HAP-1 (cell line): ENCODE measurements at regions not wholly inside any gene's neighbourhood (a gene's known extent, or its start where the extent isn't known, plus 50 kb on each side); places are given as distances from the start of the nearest gene placed in this dataset.
"Not testable (repeated sequence)": the region's sequence is repeated elsewhere in the genome, so short reads cannot be mapped to it uniquely, and the experiment has no call there.

Experiments
- DNase-seq, 2 experiments: peaks; one replicate each; pipeline ENCODE4 v3.0.0-alpha.2; 2016 to 2020; ENCODE audit warnings: low spot score in 2 of 2
- H3K27me3 ChIP-seq: fragments of 250-450 bp; sonication (Bioruptor Pico); 2 replicates; pipeline ENCODE4 v1.5.1; 2020; ENCODE audit warnings: low read depth, mild to moderate bottlenecking, moderate library complexity
- H3K36me3 ChIP-seq: fragments of 250-450 bp; sonication (Bioruptor Pico); replicated peaks from 2 replicates; pipeline ENCODE4 v1.5.1; 2020; ENCODE audit warnings: mild to moderate bottlenecking
- H3K4me1 ChIP-seq: fragments of 250-450 bp; sonication (Bioruptor Pico); 2 replicates; pipeline ENCODE4 v1.5.1; 2020; ENCODE audit warnings: mild to moderate bottlenecking
- H3K4me3 ChIP-seq: fragments of 250-450 bp; sonication (Bioruptor Pico); 2 replicates; pipeline ENCODE4 v1.5.1; 2020; ENCODE audit warnings: mild to moderate bottlenecking, moderate library complexity
- H3K9me3 ChIP-seq: fragments of 250-450 bp; sonication (Bioruptor Pico); 2 replicates; pipeline ENCODE4 v1.5.1; 2020; ENCODE audit warnings: mild to moderate bottlenecking, moderate library complexity
- in situ Hi-C: fragments of 300-500 bp; cut with MboI; formaldehyde crosslinking; loops from 3 replicates; pipeline ENCODE4 v1.14.3; 2020; ENCODE audit warnings: low sequenced_read_pairs, inconsistent platforms, mixed read lengths

DNA sequence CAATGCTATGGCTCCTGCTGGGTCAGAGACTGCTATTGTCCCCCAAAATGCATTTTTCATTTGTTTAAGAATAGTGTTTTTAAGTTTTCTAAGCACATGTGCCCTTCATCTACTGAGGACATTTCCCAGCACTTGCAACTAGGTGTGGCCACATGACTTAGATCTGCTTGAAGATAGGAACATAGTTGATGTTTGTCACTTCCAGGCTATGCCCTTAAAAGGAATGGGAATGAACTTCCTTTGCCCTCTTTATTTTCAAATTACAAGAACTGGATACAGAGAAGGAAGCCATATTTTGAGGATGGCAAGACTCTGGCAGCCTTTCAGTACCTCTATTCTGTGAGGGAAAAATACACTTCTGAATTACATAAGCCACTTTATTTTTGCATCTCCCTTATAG is 203.0 kb upstream of the TFAP2D start:
- Histone ChIP-seq H3K36me3 (no peaks in the 10 kb centered on the region), H3K4me1 (no peaks in the 10 kb centered on the region), H3K4me3 (no peak overlapping the region), H3K27me3 (no peaks in the 10 kb centered on the region), H3K9me3 (no peaks in the 10 kb centered on the region)
- no peak for DNase-seq
- in situ Hi-C loops = no loop called here

DNA sequence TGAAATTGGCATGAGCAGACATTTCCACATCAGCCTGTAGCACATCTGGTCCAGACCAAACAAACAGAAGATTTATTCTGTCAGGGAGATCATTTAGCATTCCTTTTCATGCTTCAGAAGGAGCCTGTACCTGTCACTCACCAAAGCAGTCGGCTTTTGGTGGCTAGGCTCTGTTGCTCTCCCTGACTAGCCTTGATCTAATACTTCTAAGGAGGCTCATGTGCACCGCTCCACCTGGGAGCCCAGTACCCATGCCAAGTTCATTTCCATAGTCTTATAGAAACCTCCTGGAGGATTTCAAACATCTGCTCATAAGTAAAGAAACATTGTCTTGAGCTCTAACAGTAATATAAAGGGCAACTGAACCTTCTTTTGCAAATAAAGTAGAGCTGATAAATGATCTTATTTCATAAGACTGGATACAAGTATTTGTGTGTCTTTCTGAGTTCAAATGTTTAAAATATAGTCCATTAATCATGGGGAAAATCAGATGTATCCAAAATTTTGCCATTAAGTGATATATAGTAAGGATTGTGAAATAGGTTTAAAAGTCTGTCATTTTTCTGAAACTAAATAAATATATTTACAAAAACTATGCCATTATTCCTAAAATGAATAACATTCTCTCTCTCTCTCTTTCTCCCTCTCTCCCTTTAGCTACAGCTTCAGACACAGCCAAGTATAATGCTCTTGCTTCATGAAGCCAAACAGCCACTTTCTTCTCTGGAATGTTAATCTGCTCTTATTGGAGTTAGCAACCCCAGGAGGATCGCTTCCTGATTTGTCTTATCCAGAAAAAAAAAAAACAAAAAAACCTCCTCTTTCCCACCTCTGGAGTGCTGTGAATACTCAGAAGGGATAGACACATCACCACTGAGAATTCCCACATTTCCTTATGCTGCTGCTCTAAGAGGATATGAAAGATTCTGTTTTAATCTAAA is 192.7 kb upstream of the TFAP2D start:
- Histone ChIP-seq H3K36me3 (no peaks in the 10 kb centered on the region), H3K4me1 (no peaks in the 10 kb centered on the region), H3K9me3 (no peaks in the 10 kb centered on the region), H3K27me3 (no peaks in the 10 kb centered on the region), H3K4me3 (no peak overlapping the region)
- in situ Hi-C loops = no loop called here
- no peak for DNase-seq

DNA sequence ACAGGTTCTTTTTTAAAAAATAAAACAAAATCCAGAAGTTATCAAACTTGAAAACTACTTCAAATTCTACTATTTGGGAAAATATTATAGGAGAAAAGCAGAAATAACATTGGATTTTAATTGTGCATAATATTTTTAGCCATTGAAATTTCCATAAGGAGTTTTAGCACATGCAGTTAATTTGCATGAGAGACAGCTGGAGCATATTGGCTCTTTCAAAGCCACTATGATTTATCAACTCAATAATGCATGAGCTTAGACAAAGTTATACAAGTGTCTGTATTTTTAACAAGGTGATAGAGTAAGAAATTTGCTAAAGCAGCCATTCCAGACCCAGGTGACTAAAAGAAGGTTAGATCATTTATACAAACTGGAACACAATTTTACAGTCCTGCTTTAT is 189.0 kb upstream of the TFAP2D start:
- H3K4me1 ChIP-seq = no peaks in the 10 kb centered on the region
- no peaks in the 10 kb centered on the region for H3K27me3 ChIP-seq
- DNase-seq = no peak
- H3K9me3 ChIP-seq = no peaks in the 10 kb centered on the region
- H3K36me3 ChIP-seq = no peaks in the 10 kb centered on the region
- in situ Hi-C loops = no loop called here
- no peak overlapping the region for H3K4me3 ChIP-seq

DNA sequence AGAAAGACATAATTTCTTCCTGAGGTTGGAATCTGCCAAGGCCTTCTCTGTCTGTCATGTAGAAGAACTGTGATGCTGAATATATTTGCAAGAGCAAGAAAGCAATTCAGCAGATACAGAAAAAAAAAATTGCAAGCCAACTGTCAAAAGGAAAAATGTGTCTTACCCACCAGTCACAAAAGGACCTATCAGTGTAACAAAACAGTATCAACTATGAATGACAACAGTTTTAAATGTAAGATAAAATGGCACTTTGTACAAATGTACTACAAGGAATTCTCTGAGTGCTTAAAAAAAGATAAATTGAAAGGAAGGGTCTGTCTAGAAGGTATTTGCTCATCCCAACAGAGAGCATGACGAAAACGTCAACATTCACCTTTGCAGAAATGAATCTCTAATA is 185.3 kb upstream of the TFAP2D start:
- no peaks in the 10 kb centered on the region for H3K27me3 ChIP-seq
- DNase-seq = no peak
- H3K4me3 ChIP-seq = no peak overlapping the region
- H3K4me1 ChIP-seq = no peaks in the 10 kb centered on the region
- H3K9me3 ChIP-seq = no peaks in the 10 kb centered on the region
- H3K36me3 ChIP-seq = no peaks in the 10 kb centered on the region
- in situ Hi-C loops = no loop called here

DNA sequence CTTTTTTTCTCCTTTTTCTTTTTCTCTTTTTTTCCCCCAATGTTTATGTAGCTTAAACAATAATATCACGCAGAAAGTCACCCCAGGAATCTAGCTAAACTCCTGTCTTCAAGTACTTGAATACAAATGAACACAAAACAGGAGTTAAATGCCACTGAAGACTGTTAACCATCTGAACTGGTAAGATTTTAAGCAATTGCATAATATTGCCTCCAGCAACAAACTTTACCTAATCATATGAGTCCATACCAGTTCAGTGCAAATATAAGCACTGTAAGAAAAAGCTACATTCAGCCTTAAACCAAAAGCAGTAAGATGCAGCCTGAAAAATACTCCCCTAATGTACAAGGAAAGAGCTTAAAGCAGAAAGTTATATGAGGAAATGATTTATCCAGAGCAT is 173.9 kb upstream of the TFAP2D start:
- DNase-seq = no peak
- H3K4me1 ChIP-seq = no peaks in the 10 kb centered on the region
- no peaks in the 10 kb centered on the region for H3K36me3 ChIP-seq
- H3K9me3 ChIP-seq = no peaks in the 10 kb centered on the region
- no peaks in the 10 kb centered on the region for H3K27me3 ChIP-seq
- in situ Hi-C loops = no loop called here
- H3K4me3 ChIP-seq = no peak overlapping the region

DNA sequence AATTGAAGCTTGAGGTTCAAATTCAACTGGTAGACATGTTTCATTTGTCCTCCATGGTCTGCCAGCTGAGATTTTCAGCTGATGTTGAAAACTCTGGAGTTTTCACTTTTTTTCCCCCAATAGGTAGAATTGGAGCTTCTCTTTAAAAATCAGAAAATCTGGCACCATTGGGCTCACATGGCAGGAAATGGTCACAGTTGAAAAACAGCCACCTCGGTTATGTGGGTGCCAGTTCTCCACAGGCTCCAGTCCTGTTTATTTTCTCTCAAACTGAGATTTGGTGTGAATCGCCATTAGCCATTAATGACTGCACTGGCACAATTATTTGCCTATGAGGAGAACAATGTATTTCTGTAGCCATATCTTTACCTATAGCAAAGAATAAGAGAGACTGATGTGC is 171.4 kb upstream of the TFAP2D start:
- Histone ChIP-seq H3K27me3 (no peaks in the 10 kb centered on the region), H3K9me3 (no peaks in the 10 kb centered on the region), H3K36me3 (no peaks in the 10 kb centered on the region), H3K4me3 (no peak overlapping the region), H3K4me1 (no peaks in the 10 kb centered on the region)
- DNase-seq = no peak
- in situ Hi-C loops = no loop called here

DNA sequence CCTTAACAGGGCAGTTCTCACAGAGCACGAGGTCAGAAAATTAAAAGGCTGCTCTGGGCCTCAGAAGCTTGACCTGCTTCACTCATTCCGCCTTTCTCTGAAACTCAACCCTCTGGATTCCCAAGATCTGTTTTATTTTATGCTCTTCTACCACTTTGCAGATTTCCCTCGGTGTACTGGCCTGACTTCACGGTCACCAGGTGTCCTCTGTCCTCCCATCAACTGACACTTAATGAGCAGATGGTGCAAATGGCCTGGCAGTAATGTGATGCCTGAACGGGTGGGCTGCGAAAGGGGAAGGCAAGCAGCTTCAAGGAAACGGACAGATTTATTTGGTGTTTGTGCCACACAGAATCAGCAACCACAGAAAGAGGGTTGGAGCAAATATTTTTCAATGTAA is 169.7 kb upstream of the TFAP2D start:
- Histone ChIP-seq H3K4me1 (no peaks in the 10 kb centered on the region), H3K36me3 (no peaks in the 10 kb centered on the region), H3K4me3 (no peak overlapping the region), H3K27me3 (no peaks in the 10 kb centered on the region), H3K9me3 (no peaks in the 10 kb centered on the region)
- in situ Hi-C loops = no loop called here
- DNase-seq = no peak

DNA sequence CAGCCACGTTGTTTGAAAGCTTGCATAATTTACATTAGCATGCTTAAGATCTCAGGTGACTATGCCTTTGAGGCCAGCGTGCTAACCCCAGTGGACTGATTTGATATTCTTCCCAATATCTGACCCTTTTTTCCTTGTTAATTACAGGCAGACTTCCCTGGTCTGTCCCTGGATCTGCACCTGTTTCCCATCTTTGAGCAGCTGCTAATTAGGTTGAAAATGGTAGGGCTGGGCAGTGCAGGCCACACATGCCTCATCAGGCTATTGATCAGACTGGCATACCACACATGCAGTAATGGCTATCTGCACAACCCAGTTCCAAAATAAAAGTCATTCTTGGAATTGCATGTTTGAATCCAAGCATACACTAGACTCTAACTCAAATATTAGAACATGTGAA is 164.3 kb upstream of the TFAP2D start:
- in situ Hi-C loops = no loop called here
- Histone ChIP-seq H3K27me3 (no peaks in the 10 kb centered on the region), H3K9me3 (no peaks in the 10 kb centered on the region), H3K4me1 (no peaks in the 10 kb centered on the region), H3K36me3 (no peaks in the 10 kb centered on the region), H3K4me3 (no peak overlapping the region)
- DNase-seq = no peak

DNA sequence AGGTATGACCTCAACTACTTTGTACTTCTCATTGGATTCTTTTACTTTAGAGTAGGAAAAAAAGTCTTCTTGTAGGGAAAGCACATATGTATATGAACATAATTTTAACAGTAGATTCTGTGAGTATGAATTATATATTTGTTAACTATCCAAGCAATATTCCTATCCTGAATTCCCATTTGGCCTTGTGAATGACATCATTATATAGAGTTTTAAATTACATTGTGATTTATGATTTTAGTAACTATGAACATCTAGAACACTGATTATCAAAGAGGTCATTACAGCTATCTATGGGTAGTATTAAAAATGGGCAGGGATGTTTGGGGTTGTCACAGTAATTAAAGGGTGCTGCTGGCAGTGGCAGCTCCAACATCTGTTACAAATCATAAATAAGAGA is 163.9 kb upstream of the TFAP2D start:
- no peak overlapping the region for H3K4me3 ChIP-seq
- no peaks in the 10 kb centered on the region for H3K9me3 ChIP-seq
- no peaks in the 10 kb centered on the region for H3K36me3 ChIP-seq
- no peaks in the 10 kb centered on the region for H3K27me3 ChIP-seq
- no peaks in the 10 kb centered on the region for H3K4me1 ChIP-seq
- DNase-seq = no peak
- in situ Hi-C loops = no loop called here

DNA sequence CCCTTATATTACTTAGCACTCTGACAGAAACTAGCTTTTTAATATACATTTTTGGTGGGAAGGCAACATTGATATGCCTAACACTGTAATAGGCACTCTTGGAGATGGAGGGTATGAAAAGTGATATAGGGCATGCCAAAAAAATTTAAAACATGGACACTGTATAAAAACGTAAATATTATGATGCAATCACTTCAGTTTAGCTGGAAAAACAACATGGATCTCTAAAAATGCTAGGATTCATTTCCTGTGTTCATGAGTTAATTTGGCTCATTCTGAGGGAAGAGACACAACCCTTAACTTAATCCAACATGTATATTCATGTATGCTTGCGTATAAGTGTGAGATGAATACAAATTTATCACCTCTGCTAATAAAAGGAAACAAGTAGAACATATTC is 157.3 kb upstream of the TFAP2D start:
- DNase-seq = no peak
- Histone ChIP-seq H3K4me1 (no peaks in the 10 kb centered on the region), H3K27me3 (no peaks in the 10 kb centered on the region), H3K4me3 (no peak overlapping the region), H3K36me3 (no peaks in the 10 kb centered on the region), H3K9me3 (no peaks in the 10 kb centered on the region)
- in situ Hi-C loops = no loop called here

DNA sequence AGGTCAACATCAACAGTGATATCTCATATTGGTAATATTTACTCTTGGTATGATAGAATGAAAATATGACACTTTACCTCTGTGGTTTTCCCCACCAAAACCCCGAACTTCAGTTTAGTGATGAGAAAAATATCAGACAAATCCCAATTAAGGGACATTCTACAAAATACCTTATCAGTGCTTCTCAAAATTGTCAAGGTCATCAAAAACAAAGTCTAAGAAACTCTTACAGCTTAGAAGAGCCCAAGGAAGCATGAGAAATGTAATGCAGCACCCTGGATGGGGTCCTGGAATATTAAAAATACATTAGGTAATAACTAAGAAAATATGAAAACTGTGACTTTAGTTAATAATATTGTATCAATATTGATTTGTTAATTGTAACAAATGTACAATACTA is 148.3 kb upstream of the TFAP2D start:
- H3K36me3 ChIP-seq = no peaks in the 10 kb centered on the region
- DNase-seq = no peak
- H3K9me3 ChIP-seq = no peaks in the 10 kb centered on the region
- H3K4me3 ChIP-seq = no peak overlapping the region
- no peaks in the 10 kb centered on the region for H3K27me3 ChIP-seq
- H3K4me1 ChIP-seq = no peaks in the 10 kb centered on the region
- in situ Hi-C loops = no loop called here

DNA sequence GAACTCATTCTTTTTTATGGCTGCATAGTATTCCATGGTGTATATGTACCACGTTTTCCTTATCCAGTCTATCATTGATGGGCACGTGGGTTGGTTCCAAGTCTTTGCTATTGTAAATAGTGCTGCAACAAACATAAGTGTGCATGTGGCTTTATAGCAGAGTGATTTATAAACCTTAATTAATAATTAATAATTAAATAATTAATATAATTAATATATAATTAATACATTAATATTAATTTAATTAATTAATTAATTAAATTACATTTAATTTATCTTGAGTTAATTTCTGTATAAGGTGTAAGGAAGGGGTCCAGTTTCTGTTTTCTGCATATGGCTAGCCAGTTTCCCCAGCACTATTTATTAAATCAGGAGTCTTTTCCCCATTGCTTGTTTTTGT is 142.1 kb upstream of the TFAP2D start:
- H3K27me3 ChIP-seq, DNase-seq, in situ Hi-C loops, H3K4me1 ChIP-seq, H3K4me3 ChIP-seq, H3K36me3 ChIP-seq, H3K9me3 ChIP-seq: not testable (repeated sequence)

DNA sequence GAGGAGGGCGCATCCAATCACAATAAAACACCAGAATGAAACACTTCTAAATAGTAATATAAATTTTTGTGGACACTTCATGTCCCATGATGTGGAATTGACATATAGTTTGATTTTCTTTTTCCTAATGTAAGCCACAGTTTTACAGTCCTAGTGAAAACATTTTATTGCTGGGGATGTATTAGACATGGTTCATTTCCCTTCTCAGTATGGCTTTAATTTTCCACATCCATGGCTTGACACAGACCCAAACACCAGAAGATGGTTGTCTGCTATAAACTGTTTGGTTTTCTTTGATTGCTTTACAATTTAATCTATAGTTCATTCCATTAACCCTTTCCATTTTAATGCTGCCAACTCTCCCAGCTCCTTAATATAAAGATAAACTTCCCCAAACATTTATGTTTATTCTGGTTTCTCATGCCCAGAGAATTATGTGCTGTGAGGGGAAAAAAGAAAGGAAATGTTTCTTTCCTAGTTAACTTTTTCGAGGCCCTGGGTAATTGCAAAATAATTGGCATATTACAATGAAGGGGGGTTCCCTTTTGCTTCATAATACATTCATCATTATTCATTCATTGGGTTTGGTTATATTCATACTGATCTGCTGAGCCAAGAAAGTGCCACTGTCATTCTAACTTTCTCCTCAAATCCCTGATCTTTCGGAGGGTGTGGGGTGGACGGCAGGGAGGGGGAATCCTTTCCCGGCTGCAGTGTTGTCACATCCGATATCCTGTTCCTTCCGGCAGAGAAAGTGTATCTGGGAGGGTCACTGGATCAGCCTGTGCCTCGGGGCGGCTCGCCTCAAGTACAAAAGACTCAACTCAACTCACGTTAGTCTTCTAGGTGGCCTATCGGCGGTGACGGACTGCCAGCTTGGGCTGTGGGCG is 127.6 kb upstream of the TFAP2D start:
- Histone ChIP-seq H3K27me3 (0 out of 2 replicates have a peak, but pooled peaks cover 2% of the 10 kb centered on the region), H3K4me3 (no peak overlapping the region), H3K4me1 (no peaks in the 10 kb centered on the region), H3K36me3 (no peaks in the 10 kb centered on the region), H3K9me3 (no peaks in the 10 kb centered on the region)
- DNase-seq = no peak
- in situ Hi-C loops = no loop called here

DNA sequence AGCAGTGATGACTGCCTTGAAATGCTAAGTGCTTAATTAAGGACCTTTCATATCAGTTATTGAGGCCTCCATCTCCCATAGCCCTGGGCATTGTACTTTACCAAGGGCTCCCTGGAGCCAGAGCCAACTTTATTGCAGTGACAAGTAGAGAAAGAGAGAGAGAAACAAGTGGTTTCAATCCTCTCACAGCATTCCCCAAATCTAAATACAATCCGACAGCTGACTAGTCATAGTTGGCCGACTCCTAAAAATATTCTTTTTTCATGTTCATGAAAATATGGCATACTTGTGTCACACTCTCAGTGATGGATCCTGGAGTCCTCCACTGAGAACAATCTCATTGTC is 127.0 kb upstream of the TFAP2D start:
- H3K4me1 ChIP-seq = no peaks in the 10 kb centered on the region
- no peak for DNase-seq

More for the DNA sequence above, 127.0 kb upstream of the TFAP2D start:
- no peak overlapping the region for H3K4me3 ChIP-seq
- H3K9me3 ChIP-seq = no peaks in the 10 kb centered on the region
- no peaks in the 10 kb centered on the region for H3K36me3 ChIP-seq
- 0 out of 2 replicates have a peak, but pooled peaks cover 2% of the 10 kb centered on the region for H3K27me3 ChIP-seq
- in situ Hi-C loops = no loop called here
